LoVo (cell line): ENCODE measurements at regions not wholly inside any gene's neighbourhood (a gene's known extent, or its start where the extent isn't known, plus 50 kb on each side); places are given as distances from the start of the nearest gene placed in this dataset.
"Not testable (repeated sequence)": the region's sequence is repeated elsewhere in the genome, so short reads cannot be mapped to it uniquely, and the experiment has no call there.

Experiments used
- DNase-seq: peaks from one replicate; pipeline ENCODE4 v3.0.0-alpha.2; 2016; ENCODE audit warnings: low spot score

DNA sequence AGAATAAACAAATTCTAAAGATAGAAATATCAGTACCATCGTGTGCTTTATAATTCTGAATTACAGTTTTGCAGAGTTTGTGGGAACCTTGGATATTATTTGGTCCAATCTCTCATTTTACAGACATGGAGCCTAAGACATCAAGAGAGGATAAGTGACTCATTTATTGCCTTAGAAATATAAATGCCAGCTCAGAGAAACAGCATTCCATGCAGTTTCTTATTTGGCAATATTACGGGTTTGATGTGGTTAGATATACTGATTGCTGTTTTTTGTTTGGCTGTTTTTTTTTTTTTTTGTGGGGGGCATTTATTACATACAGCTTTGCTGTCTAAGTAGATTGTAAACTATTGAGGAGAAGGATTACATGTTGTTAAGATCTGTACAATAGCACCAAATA lies 1241.1 kb upstream of the LRRTM1 start:
- peak; percentile 46 for DNase-seq

DNA sequence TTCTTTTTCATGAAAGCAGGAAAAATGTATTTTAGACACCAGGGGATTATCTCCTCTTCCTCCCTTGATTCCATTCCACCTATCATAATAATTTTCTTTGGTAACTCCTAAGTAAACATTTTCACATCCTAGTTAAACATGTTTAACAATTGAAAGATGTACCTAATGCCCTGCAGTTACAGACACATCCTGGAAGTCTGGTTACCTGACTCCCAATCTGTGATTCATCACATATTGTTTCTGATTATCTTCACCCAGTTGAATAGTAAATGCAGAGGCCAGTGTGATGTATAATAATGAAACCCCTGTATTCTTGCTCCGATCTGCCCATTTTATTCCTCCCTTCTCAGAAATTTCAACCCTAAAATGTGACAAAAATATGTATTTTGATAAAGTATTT lies 1237.6 kb upstream of the LRRTM1 start:
- no peak for DNase-seq

DNA sequence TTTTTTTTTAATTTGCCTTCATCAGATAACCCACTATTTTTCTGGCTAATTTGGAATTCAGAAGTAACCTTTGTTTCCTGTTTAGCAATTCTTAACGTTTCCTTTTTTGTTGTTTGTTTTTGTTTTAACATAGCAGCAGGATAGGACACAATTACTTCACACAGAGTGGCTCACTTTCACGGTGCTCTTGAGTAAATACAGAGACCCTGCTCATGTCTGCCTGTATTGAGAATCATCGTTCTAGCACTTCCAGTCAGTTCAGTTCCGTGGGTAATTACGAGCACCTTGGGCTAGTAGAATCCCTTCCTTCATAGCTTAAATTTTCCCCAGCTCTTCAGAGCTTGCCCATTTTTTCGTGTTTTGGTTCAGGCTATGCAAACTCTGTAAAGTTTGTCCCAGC lies 1225.4 kb upstream of the LRRTM1 start:
- no peak for DNase-seq

DNA sequence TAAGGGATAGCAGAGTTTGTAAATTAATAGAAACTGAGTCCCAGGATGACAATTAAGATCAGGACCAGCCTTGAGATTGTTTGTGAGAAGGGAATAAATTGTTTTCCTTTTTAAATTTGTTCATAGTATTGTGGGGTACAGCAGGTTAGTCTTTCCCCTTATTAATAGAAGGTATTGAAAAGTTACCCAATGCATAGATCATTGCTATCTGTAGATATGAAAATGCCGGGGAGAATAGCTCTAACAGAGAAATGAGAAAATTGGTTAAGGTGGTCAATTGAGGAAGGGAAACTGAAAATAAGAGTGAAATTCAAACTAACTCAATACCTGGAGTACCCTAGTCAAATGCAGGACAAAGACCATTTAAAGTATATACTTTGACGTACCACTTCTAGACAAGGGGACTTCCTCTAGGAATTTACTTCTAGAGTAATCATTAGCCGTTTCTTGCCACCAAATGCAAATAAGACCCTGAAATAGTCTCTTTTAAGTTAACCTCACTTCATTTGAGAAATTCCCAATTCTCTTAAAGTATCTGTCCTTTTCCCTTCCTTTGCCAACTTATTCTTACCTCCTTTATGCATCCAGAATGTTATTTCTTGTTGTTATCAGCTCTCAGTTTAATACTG lies 1224.4 kb upstream of the LRRTM1 start:
- no peak for DNase-seq

DNA sequence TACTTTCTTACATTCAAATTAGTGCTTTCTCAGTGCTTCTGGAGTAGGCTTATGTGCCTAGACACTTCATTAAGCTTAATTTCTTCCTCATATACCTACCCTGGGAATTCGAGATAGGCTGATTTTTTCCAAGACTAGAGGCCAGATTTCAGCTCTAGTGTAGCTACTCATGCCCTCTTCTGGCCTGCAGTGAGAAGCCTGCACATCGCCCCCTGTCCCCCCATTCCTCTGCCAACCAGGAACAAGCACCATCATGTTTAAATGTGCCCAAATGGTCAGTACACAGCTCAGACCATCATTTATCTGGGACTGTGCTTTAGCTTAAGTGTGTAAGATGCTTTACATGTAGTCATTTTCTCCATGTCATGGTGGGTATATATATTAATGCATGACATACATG lies 1218.8 kb upstream of the LRRTM1 start:
- no peak for DNase-seq

DNA sequence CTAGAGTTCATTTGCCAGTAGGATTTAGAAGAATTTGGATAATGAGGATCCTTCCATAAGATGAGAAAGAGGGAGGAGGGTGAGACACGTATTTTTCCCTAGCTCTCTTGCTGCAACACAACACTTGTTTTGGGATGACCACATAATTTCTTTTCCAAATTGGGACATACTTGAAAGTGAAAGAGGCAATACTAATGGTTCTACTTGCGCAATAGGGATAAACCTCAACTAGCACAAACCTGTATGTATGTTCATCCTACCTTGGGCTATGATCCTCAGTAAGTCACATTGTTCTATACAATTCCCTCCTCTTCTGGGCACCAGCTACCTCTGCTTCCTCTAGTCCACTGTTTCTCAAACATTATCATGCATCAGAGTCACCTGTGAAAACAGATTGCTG lies 1208.8 kb upstream of the LRRTM1 start:
- DNase-seq: no peak

DNA sequence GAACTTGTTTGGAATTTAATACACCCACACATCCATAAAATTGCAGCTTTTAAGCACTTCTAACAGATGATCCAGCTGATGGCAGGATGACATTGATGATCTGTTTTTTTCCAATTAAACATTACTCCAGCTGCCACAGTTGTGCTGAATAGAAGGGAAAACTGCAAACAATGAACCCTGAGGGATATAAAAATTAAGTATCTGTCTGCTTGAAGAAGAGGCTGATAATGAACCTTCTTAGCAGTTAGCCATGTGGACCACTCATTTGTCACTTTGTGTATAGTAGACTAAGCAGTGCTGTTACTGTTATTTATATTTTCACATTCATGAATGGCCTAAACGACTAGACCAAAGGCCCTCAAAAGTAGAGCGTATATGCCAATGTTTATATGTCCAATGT lies 1201.0 kb upstream of the LRRTM1 start:
- DNase-seq: no peak

DNA sequence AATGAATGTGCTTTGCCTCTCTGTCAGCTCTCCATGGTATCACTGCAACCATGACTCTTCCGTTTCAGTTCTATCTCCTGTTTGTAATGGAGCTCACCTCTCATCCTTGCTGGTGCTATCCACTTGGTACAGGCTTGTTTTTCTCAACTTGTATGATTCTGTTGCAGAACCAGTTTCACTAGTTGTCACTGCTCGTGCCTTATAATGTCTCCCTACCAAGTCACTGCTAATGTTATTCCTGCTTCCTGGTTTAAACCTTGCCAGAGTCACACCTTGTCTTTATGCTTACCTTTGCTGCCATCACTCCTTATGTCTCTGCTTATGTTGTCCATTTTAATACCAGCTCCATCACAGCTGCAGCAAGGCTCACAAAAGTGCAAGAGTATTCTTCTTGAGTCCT lies 1191.0 kb upstream of the LRRTM1 start:
- DNase-seq: no peak

DNA sequence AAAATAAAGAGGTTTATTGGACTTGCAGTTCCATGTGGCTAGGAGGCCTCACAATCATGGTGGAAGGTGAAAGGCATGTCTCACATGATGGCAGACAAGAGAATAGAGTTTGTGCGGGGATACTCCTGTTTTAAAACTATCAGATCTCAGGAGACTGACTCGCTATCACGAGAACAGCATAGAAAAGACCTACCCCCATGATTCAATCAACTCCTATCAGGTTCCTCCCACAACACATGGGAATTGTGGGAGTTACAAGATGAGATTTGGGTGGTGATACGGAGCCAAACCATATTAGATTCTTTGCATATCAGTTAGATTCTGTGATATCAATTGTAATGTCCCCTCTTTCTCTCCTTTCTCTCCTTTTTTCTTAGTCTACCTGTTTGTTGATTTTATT lies 1178.7 kb upstream of the LRRTM1 start:
- DNase-seq: no peak

DNA sequence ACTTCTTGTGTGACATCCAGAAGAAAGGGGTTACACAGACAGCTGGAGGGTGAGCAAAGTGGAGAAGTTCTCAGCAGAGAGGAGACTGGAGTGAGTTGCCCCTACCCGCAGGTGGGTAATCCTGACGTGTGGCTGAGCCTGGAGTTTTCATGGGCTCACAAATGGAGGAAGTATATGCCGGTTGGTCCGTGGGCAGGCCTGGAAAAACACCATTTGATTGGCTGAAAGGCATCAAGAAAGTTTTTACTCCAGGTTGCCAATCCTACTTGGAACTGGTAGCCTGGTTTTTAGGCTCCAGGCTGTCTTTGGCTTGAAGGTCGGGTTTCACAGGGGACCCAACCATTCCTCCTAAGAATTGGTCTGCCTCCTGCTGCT lies 1177.4 kb upstream of the LRRTM1 start:
- DNase-seq: no peak

DNA sequence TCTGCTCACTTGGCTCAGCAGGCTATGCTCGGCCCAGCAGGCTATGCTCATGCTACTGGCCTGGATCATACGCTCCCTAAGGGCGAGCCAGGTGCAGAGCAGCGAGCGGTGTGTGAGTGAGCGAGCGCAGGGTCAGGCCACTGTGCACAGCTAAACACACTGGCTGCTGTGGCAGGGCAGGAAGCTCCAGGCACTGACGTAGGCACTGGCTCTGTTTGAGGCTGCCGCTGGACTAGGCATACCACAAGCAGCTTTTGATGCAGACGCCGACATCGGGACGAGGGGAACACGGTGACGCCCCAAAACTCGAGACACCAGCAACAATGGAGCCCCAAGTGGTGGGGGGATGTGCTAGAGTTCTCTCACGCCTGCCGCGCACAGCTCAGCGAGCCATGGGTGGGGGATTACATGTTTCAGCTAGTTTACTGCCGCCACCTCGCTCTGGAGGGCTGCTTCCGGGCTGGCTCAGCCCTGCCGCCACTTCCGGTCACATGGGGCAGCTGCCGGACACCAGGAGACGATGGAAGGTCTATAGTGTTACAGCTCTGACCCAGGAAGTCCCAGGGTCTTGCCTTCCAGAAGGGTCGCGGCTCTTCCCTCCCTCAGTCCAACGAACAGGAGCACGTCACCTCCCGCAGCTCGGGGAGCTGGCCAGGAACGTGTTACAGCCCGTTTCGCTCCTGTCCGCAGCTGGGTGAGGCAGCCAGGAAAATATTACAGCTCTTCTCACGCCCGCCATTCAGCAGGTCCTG lies 1176.9 kb upstream of the LRRTM1 start:
- DNase-seq: no peak

DNA sequence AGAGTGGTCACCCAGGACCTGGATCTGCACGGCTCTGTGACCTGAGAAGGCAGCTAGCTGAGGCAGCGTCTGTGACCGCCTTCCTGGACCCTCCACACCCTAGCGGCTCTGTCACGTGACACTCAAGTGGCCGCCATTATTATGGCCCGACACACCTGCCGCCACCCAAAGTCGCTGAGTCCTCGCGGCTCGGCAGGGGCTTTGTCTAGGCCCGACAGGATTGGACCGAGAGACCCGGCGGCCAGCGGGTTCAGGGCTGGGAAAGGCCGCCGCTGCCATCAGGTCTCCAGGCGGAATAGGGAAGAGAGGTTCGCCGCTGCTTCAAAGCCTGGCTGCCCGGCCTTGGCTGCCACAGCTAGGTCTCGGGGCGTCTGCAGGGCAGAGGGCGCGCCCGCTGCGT lies 1162.5 kb upstream of the LRRTM1 start:
- no peak for DNase-seq

DNA sequence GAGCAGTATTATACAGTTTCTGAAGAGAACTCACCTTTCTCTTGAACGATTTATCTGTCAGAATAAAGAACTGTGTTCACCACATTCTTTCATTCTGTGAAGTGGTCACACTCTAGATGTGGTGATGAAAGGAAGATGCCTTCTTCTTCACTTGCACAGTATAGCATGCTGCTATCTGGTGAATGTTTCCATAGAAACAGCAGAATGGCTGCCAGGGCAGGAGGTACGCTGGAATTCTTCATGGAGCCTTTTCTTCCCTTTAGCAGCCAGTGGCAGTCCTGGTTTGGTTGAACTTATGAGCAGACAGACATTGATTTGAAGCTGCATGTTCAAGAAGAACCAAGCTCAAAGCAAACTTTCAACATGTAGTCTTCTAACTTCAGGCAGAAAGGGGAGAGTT lies 1157.9 kb upstream of the LRRTM1 start:
- no peak for DNase-seq

DNA sequence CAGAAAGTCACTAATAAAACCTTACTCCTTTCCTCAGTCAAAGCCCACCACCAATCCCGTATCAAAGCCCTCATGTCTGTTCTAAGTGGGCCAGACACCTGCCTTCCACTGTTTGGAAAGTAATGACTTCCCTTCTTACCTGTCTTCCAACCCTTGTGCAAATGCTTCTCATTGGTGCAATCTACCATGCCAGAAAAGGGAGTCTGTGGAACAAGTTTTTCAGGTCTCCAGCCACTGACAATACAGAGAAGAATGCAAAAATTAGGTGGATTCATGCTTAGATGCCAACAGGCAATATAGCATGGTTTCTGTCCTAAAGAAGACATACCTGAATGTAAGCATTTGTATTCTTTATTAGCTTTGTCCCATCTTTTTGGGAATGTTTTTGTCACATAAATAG lies 1140.6 kb upstream of the LRRTM1 start:
- no peak for DNase-seq

DNA sequence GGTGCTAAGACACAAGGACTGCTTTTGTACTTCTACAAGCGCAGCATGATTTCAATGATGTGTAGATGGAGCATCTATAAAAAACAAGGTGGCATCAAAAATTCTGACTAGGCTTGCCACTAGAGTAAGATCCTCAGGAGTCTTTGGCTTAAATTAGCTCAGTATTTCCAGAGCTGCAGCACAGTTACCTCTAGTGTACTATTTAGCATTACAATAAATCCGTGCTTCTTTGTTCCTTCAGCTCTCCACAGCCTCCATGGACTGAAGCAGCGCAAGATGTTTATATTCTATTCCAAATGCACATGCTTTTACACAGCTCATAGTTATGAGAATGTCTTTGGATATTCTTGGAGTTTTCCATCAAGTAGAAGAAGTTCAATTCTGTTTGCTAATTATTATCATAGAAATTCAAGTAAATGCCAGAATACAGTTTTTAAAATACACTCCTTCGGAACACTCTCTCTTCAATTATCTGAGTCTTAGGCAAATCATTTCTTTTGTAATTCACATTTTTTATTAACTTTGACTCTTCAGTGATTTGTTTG lies 1133.0 kb upstream of the LRRTM1 start:
- DNase-seq: no peak

DNA sequence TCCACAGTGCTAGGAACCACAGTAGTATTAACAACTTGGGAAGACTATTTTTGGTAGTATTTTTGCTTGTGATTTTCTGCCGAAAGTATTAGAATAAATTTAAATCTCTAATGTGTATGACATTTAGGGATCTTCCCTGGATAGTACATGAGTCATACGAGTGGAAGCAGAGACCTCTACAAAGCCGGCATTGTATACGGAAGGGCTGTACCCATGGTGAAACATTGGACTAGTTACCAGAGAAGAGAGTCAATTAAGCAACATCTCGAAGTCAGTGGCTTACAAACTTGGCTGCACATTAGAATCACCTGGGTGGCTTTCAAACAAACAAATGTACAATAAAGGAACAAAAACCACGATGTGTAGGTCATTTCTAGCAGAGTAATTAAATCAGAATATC lies 1131.7 kb upstream of the LRRTM1 start:
- DNase-seq: no peak

DNA sequence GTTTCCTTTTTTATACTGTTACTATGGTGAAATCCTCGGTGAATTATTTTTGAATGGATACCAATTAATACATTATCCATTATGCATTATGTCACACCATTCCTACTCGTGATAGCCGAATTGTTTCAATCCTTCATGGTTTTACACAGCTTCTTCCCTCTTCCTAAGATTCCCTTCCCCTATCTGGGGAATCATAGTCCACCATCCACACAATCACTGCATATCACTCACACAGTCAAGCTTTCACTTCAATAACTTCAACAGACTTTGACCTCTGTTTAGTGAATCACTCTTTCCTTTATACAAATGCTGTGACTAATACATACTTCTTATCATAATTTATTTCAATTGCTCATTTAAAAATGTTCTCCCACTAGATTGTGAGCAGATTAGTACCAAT lies 1108.1 kb upstream of the LRRTM1 start:
- peak; percentile 14 for DNase-seq

DNA sequence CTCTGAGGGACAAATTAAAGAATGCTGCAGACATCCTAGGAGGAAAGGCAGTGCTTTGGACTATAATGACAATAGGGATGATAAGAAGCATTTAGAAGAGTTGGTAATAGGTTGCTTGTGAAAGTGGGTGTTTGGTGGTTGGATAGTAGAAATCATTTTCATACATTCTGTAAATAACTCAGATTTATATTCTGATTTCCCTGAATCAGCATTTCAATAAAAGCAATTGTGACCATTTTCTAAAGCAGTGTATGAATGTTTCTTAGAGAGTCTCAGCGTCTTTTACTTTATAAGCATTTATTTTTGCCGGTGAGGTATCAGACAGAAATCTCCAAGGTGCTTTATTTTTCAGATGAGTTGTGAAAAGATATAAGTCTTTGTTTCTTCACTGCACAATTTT lies 1099.0 kb upstream of the LRRTM1 start:
- DNase-seq: no peak

DNA sequence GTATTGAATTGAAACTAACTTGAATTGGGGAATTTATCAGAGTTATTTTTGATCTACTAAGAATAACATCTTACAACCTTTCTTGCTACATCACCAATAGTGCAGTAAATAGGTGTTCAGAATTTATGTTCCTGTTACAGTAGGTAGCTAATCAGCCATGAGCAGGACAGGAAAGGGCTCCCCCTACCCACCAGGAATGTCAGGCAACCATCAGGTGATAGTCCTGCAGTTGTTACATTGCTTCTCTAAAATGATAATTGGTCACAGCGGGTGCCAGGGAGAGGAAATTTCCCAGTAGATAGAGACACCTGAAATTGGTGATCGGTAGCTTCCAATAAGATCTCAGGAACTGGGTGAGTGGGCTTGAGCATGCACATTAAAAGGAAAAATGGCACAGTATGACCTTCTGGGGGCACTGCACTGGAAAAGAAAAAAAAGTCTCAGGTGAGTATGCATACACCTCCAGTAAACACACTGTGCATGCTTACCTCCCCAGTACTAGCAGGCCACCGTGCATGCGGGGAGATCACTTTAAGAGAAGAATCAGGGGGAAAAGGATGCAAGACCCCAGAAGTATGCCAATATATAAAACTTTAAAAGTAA lies 1092.0 kb upstream of the LRRTM1 start:
- no peak for DNase-seq

DNA sequence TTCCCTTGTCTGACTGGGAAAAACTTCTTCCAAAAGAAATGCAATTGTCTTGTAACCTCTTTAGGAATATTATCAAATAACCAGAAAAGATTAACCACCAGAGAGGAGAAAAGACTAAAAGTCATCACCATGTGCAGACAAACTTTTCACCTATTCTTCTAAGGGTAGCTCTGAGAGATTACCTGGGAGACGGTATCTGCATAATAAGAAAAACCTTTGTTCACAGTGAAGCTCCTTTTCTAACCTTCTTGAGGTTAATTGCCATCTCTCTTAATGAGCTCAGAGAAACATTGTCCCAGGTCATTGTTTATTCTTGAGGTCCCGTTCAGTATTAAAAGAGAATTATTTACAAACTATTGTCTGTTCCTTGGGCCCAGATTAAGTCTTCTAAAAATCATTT lies 1091.2 kb upstream of the LRRTM1 start:
- no peak for DNase-seq

DNA sequence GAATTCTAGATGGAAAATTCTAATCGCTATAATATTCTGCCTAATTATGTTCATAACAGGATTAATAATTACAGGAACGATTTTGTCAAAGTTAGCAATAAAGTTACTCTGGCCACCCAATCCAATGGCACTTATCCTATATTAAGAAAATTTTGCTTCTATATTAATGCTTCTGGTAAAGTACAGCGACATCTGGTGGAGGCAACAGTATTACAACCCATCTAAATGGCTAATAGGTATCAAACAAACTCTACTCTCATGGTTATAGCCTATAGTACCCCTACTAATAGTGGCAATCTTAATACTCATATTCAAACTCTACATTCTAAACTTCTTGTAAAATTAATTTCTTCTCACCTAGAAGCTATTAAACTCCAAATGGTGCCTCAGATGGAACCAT lies 1084.7 kb upstream of the LRRTM1 start:
- DNase-seq: no peak

DNA sequence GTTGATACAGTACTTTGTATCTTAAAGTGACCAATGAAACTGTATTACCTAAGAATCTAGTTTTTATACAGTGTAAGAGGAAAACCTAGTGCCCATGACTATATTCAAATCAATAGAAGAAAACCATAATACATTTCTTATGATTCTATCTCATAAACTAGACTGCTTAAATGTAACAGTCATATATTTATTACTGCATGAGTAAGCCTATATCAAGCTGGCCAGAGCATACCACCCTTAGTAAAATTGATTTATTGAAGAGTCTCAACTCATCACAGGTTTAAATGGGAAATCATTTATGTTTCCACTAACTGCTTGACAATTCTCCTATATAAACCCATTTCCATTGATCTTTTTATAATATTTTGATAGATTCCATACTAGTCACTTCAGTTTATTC lies 1059.2 kb upstream of the LRRTM1 start:
- no peak for DNase-seq

DNA sequence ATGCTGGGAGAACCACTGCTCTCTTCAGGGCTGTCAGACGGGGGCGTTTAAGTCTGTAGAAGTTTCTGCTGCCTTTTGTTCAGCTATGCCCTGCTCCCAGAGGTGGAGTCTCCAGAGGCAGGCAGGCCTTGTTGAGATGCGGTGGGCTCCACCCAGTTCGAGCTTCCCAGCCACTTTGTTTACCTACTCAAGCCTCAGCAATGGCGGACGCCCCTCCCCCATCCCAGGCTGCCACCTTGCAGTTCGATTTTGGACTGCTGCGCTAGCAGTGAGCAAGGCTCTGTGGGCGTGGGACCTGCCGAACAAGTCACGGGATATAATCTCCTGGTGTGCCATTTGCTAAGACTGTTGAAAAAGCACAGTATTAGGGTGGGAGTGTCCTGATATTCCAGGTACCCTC lies 1057.9 kb upstream of the LRRTM1 start:
- not testable (repeated sequence) for DNase-seq

DNA sequence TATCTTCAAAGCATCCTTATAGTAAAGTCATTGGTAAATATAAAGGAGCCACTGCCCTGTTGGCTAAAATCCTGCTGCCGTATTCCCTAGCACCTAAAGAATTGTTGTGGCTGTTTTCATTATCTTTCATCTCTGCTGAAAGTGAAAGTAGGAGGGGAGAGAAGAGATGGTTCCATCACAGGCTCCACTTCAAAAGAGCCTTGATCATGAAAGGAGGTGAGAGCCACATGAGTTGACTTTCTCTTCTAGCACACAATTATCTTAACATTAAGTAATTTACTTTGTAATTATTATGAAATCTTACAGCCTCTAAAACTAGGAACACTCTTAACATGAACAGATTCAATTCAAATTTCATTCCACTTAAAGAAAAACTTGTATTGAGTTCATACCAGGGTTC lies 1050.9 kb upstream of the LRRTM1 start:
- no peak for DNase-seq
